GM23338 (cell line): ENCODE measurements at regions not wholly inside any gene's neighbourhood (a gene's known extent, or its start where the extent isn't known, plus 50 kb on each side); places are given as distances from the start of the nearest gene placed in this dataset.

Experiments used
- CREB1 ChIP-seq: fragments of 250-450 bp; sonication (Bioruptor Pico); IDR thresholded peaks from 2 replicates; pipeline ENCODE4 v1.5.0; 2020; ENCODE audit warnings: low read depth, mild to moderate bottlenecking, moderate library complexity
- ETS1 ChIP-seq: IDR thresholded peaks from 2 replicates; pipeline ENCODE4 v1.6.1; 2016; ENCODE audit warnings: antibody characterized with exemption
- EZH2 ChIP-seq: fragments of 200-600 bp; sonication (generic); IDR thresholded peaks from one replicate; pipeline ENCODE4 v1.8.0; 2017; ENCODE audit warnings: antibody characterized with exemption, mild to moderate bottlenecking, low read depth; ENCODE audit not compliant: unreplicated experiment
- EZH2phosphoT487 ChIP-seq: fragments of 200-600 bp; sonication (generic); IDR thresholded peaks from one replicate; pipeline ENCODE4 v1.8.1; 2018; ENCODE audit warnings: antibody characterized with exemption; ENCODE audit not compliant: unreplicated experiment
- JUNB ChIP-seq: IDR thresholded peaks from one replicate; pipeline ENCODE4 v1.6.1; 2016; ENCODE audit warnings: antibody characterized with exemption; ENCODE audit not compliant: unreplicated experiment
- NANOG ChIP-seq: IDR thresholded peaks from 2 replicates; pipeline ENCODE4 v1.6.1; 2016; ENCODE audit warnings: antibody characterized with exemption, borderline replicate concordance
- POLR2AphosphoS5 ChIP-seq: IDR thresholded peaks from 2 replicates; pipeline ENCODE4 v1.6.1; 2016; ENCODE audit warnings: antibody characterized with exemption, low read depth
- REST ChIP-seq: IDR thresholded peaks from one replicate; pipeline ENCODE4 v1.6.1; 2018; ENCODE audit warnings: antibody characterized with exemption; ENCODE audit not compliant: unreplicated experiment
- STAT1 ChIP-seq: IDR thresholded peaks from one replicate; pipeline ENCODE4 v1.6.1; 2016; ENCODE audit warnings: antibody characterized with exemption; ENCODE audit not compliant: unreplicated experiment
- ZNF114 ChIP-seq: fragments of 250-450 bp; sonication (Bioruptor Pico); IDR thresholded peaks from 2 replicates; pipeline ENCODE4 v1.5.0; 2020; ENCODE audit warnings: mild to moderate bottlenecking, moderate library complexity
- ZNF331 ChIP-seq: fragments of 250-450 bp; sonication (Bioruptor Pico); IDR thresholded peaks from 2 replicates; pipeline ENCODE4 v1.5.0; 2020; ENCODE audit warnings: low read depth, mild to moderate bottlenecking, moderate library complexity
- ZNF462 ChIP-seq: fragments of 250-450 bp; sonication (Bioruptor Pico); IDR thresholded peaks from 2 replicates; pipeline ENCODE4 v1.5.0; 2020; ENCODE audit warnings: mild to moderate bottlenecking, moderate library complexity

GRCh38 chr1:75993661-75994060, 61.5 kb upstream of the ASB17 start (continued):
- TF ChIP-seq ZNF462 (no peak), JUNB (no peak), ZNF114 (no peak), EZH2 (no peak), EZH2phosphoT487 (no peak), ETS1 (no peak), POLR2AphosphoS5 (no peak), REST (no peak), NANOG (no peak), STAT1 (no peak), CREB1 (CRISPR knock-in tag) (no peak), ZNF331 (CRISPR knock-in tag) (no peak)
